ENCODE measurements at regions not wholly inside any gene's neighbourhood (a gene's known extent, or its start where the extent isn't known, plus 50 kb on each side); places are given as distances from the start of the nearest gene placed in this dataset.

- TF ChIP-seq CTCF (IDR thresholded peaks at IDR 0.05) (no peak), TEAD4 (CRISPR knock-in tag; IDR thresholded peaks at IDR 0.05) (no peak), NFYB (CRISPR knock-in tag; conservative IDR thresholded peaks at IDR 0.05; ENCODE audit: low read depth) (no peak), NR1H2 (CRISPR knock-in tag; IDR thresholded peaks at IDR 0.05) (no peak), NFATC4 (CRISPR knock-in tag; IDR thresholded peaks at IDR 0.05) (no peak), KAT7 (CRISPR knock-in tag; IDR thresholded peaks at IDR 0.05; ENCODE audit: borderline replicate concordance) (no peak), ESRRA (CRISPR knock-in tag; IDR thresholded peaks at IDR 0.05; ENCODE audit: borderline replicate concordance) (no peak), MXD4 (CRISPR knock-in tag; IDR thresholded peaks at IDR 0.05; ENCODE audit: borderline replicate concordance) (no peak)
- TF ChIP-seq, protein P1, sequence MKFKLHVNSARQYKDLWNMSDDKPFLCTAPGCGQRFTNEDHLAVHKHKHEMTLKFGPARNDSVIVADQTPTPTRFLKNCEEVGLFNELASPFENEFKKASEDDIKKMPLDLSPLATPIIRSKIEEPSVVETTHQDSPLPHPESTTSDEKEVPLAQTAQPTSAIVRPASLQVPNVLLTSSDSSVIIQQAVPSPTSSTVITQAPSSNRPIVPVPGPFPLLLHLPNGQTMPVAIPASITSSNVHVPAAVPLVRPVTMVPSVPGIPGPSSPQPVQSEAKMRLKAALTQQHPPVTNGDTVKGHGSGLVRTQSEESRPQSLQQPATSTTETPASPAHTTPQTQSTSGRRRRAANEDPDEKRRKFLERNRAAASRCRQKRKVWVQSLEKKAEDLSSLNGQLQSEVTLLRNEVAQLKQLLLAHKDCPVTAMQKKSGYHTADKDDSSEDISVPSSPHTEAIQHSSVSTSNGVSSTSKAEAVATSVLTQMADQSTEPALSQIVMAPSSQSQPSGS (CRISPR knock-in tag; IDR thresholded peaks at IDR 0.05; ENCODE audit: borderline replicate concordance, low read depth) = no peak
- TF ChIP-seq, protein P2, sequence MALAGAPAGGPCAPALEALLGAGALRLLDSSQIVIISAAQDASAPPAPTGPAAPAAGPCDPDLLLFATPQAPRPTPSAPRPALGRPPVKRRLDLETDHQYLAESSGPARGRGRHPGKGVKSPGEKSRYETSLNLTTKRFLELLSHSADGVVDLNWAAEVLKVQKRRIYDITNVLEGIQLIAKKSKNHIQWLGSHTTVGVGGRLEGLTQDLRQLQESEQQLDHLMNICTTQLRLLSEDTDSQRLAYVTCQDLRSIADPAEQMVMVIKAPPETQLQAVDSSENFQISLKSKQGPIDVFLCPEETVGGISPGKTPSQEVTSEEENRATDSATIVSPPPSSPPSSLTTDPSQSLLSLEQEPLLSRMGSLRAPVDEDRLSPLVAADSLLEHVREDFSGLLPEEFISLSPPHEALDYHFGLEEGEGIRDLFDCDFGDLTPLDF (CRISPR knock-in tag; IDR thresholded peaks at IDR 0.05) = no peak
These were observed 232.9 kb downstream of the SPTSSA start for GRCh38 chr14:34229140-34229539.
